ENCODE measurements at regions not wholly inside any gene's neighbourhood (a gene's known extent, or its start where the extent isn't known, plus 50 kb on each side); places are given as distances from the start of the nearest gene placed in this dataset.

GRCh38 chr11:116242006-116242405 is 530.8 kb downstream of the BUD13 start:
- no peak for DNase-seq (ENCODE audit: low spot score)
- no peak for TF ChIP-seq CTCF (IDR thresholded peaks at IDR 0.05; ENCODE audit: borderline replicate concordance, control extremely low read depth, extremely low read depth, insufficient read depth, missing control alignments)
- in situ Hi-C loops (cut with MboI; ENCODE audit: low sequenced_read_pairs, unreplicated experiment): no loop called here

- no peak for TF ChIP-seq CTCF (IDR thresholded peaks at IDR 0.05; ENCODE audit: borderline replicate concordance, control extremely low read depth, extremely low read depth, insufficient read depth, missing control alignments)
- DNase-seq (ENCODE audit: low spot score): no peak
- in situ Hi-C loops (cut with MboI; ENCODE audit: low sequenced_read_pairs, unreplicated experiment): no loop called here
Measured at GRCh38 chr11:116240710-116241109, 532.1 kb downstream of the BUD13 start.

GRCh38 chr11:116239247-116239646 is 533.5 kb downstream of the BUD13 start:
- TF ChIP-seq CTCF (IDR thresholded peaks at IDR 0.05; ENCODE audit: borderline replicate concordance, control extremely low read depth, extremely low read depth, insufficient read depth, missing control alignments): no peak
- no peak for DNase-seq (ENCODE audit: low spot score)
- in situ Hi-C loops (cut with MboI; ENCODE audit: low sequenced_read_pairs, unreplicated experiment): no loop called here

GRCh38 chr11:116234989-116235568 is 537.7 kb downstream of the BUD13 start:
- no peak for DNase-seq (ENCODE audit: low spot score)
- no peak for TF ChIP-seq CTCF (IDR thresholded peaks at IDR 0.05; ENCODE audit: borderline replicate concordance, control extremely low read depth, extremely low read depth, insufficient read depth, missing control alignments)
- in situ Hi-C loops (cut with MboI; ENCODE audit: low sequenced_read_pairs, unreplicated experiment): no loop called here

GRCh38 chr11:116233561-116233960 is 539.2 kb downstream of the BUD13 start:
- in situ Hi-C loops (cut with MboI; ENCODE audit: low sequenced_read_pairs, unreplicated experiment): no loop called here
- no peak for TF ChIP-seq CTCF (IDR thresholded peaks at IDR 0.05; ENCODE audit: borderline replicate concordance, control extremely low read depth, extremely low read depth, insufficient read depth, missing control alignments)
- DNase-seq (ENCODE audit: low spot score): no peak

- no peak for DNase-seq (ENCODE audit: low spot score)
- TF ChIP-seq CTCF (IDR thresholded peaks at IDR 0.05; ENCODE audit: borderline replicate concordance, control extremely low read depth, extremely low read depth, insufficient read depth, missing control alignments): no peak
- in situ Hi-C loops (cut with MboI; ENCODE audit: low sequenced_read_pairs, unreplicated experiment): no loop called here
Measured at GRCh38 chr11:116232364-116232828, 540.4 kb downstream of the BUD13 start.

Data from GM13976 (cell line).